ENCODE measurements at regions not wholly inside any gene's neighbourhood (a gene's known extent, or its start where the extent isn't known, plus 50 kb on each side); places are given as distances from the start of the nearest gene placed in this dataset.

DNA sequence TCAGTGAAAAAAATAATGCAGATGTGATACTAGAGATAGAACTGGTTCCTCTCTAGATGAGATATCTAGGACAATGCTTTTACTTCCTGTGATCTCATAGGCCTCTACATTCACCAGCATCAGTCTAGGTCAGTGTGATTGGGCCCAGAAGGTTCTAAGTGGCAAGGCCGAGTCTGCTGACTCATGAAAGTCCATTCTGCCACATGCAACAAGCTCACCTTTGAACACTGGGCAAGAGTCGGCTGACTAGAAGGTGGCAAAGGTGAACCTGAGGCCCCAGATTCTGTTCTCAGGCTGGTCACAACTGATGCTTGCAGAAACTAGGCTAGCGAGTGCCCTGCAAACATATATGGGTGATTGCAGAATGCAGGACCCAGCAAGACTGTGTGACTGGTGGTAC is 105.7 kb upstream of the PLXNA4 start:
- no peaks in the 10 kb centered on the region for H4K20me1 ChIP-seq (ENCODE audit: insufficient read depth, low read length)
- no peak overlapping the region for H3K4me3 ChIP-seq (ENCODE audit: low read depth, low read length, poor library complexity, severe bottlenecking)
- no peaks in the 10 kb centered on the region for H3K36me3 ChIP-seq (ENCODE audit: insufficient read depth, low read length)
- H3K9me2 ChIP-seq (ENCODE audit: insufficient read depth, low read length) = no peaks in the 10 kb centered on the region
- ChIA-PET POLR2A (no interaction called here), CTCF (ENCODE audit: unreplicated experiment) (no interaction called here)
- TF ChIP-seq EZH2phosphoT487 (IDR thresholded peaks at IDR 0.05; ENCODE audit: borderline replicate concordance, low read depth, low read length) = no peak
- TF ChIP-seq, protein P1, sequence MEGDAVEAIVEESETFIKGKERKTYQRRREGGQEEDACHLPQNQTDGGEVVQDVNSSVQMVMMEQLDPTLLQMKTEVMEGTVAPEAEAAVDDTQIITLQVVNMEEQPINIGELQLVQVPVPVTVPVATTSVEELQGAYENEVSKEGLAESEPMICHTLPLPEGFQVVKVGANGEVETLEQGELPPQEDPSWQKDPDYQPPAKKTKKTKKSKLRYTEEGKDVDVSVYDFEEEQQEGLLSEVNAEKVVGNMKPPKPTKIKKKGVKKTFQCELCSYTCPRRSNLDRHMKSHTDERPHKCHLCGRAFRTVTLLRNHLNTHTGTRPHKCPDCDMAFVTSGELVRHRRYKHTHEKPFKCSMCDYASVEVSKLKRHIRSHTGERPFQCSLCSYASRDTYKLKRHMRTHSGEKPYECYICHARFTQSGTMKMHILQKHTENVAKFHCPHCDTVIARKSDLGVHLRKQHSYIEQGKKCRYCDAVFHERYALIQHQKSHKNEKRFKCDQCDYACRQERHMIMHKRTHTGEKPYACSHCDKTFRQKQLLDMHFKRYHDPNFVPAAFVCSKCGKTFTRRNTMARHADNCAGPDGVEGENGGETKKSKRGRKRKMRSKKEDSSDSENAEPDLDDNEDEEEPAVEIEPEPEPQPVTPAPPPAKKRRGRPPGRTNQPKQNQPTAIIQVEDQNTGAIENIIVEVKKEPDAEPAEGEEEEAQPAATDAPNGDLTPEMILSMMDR (conservative IDR thresholded peaks at IDR 0.05; ENCODE audit: low read length) = no peak
- no peak overlapping the region for H3K4me2 ChIP-seq (ENCODE audit: low read length)
- intact Hi-C loops (cut with micrococcal nuclease; ENCODE audit: unreplicated experiment) = no loop called here
- H3K27ac ChIP-seq (ENCODE audit: low read depth, low read length, poor library complexity, severe bottlenecking) = no peak overlapping the region
- H2AFZ ChIP-seq (ENCODE audit: low read length) = no peak overlapping the region
- DNase-seq (ENCODE audit: low spot score) = no peak
- no TSS peak for BruUV-seq (replicated peaks)
- no peaks in the 10 kb centered on the region for H3K9me3 ChIP-seq (ENCODE audit: low read length)
- no peaks in the 10 kb centered on the region for H3K79me2 ChIP-seq (ENCODE audit: insufficient read depth, low read depth, low read length)
- no peaks in the 10 kb centered on the region for H3K4me1 ChIP-seq (ENCODE audit: insufficient read depth, low read length, poor library complexity, severe bottlenecking)

DNA sequence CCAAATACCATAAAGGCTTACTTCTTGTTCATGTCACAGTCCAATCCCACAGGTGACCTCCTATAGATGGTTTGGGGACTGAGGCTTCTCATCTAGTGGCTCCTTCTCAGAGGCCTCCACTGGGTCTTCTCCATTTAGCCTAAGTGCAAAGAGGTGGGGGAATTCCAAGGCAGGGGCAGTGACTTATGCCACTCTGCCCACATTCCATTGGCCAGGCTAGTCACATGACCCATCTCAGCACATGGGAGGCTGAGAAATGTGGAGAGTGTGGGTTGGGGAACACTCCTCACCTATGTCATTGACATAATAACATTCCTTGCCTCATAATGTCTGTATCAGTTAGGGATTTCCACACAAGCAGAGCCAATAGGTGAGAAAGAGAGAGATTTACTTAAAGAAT is 104.3 kb upstream of the PLXNA4 start:
- DNase-seq (ENCODE audit: low spot score) = no peak
- Histone ChIP-seq H3K36me3 (ENCODE audit: insufficient read depth, low read length) (no peaks in the 10 kb centered on the region), H3K4me3 (ENCODE audit: low read depth, low read length, poor library complexity, severe bottlenecking) (no peak overlapping the region), H4K20me1 (ENCODE audit: insufficient read depth, low read length) (no peaks in the 10 kb centered on the region), H3K9me2 (ENCODE audit: insufficient read depth, low read length) (no peaks in the 10 kb centered on the region), H3K4me2 (ENCODE audit: low read length) (no peak overlapping the region), H3K4me1 (ENCODE audit: insufficient read depth, low read length, poor library complexity, severe bottlenecking) (no peaks in the 10 kb centered on the region), H3K79me2 (ENCODE audit: insufficient read depth, low read depth, low read length) (no peaks in the 10 kb centered on the region), H3K9me3 (ENCODE audit: low read length) (no peaks in the 10 kb centered on the region), H2AFZ (ENCODE audit: low read length) (no peak overlapping the region), H3K27ac (ENCODE audit: low read depth, low read length, poor library complexity, severe bottlenecking) (no peak overlapping the region)
- ChIA-PET CTCF (ENCODE audit: unreplicated experiment) (no interaction called here), POLR2A (no interaction called here)
- BruUV-seq (replicated peaks) = no TSS peak
- no peak for TF ChIP-seq EZH2phosphoT487 (IDR thresholded peaks at IDR 0.05; ENCODE audit: borderline replicate concordance, low read depth, low read length)
- TF ChIP-seq, protein P1 (conservative IDR thresholded peaks at IDR 0.05; ENCODE audit: low read length) = no peak
- intact Hi-C loops (cut with micrococcal nuclease; ENCODE audit: unreplicated experiment) = no loop called here

DNA sequence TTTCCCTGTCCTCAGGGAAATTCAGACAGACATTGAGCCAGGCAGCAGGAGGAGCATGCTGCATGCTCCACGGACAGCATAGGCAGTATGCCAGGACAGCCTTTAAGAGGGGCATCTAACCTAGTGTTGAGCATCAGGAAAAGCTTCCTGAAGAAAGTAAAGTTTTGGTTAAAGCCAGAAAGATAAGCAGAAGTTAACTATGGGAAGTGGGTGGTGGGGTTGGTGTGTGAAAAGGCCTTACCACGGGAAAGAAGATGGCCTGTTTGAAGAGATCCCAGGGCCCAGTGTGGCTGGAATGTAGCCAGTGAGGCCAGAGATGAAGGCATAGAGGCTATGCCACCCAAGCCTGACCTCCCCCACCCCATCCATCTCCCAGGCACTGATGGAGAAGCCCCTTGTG is 102.4 kb upstream of the PLXNA4 start:
- Histone ChIP-seq H3K9me3 (ENCODE audit: low read length) (no peaks in the 10 kb centered on the region), H2AFZ (ENCODE audit: low read length) (no peak overlapping the region), H3K4me3 (ENCODE audit: low read depth, low read length, poor library complexity, severe bottlenecking) (no peak overlapping the region), H3K4me2 (ENCODE audit: low read length) (no peak overlapping the region), H3K36me3 (ENCODE audit: insufficient read depth, low read length) (no peaks in the 10 kb centered on the region), H3K4me1 (ENCODE audit: insufficient read depth, low read length, poor library complexity, severe bottlenecking) (no peaks in the 10 kb centered on the region), H3K27ac (ENCODE audit: low read depth, low read length, poor library complexity, severe bottlenecking) (no peak overlapping the region), H4K20me1 (ENCODE audit: insufficient read depth, low read length) (no peaks in the 10 kb centered on the region), H3K79me2 (ENCODE audit: insufficient read depth, low read depth, low read length) (no peaks in the 10 kb centered on the region), H3K9me2 (ENCODE audit: insufficient read depth, low read length) (no peaks in the 10 kb centered on the region)
- ChIA-PET POLR2A (no interaction called here), CTCF (ENCODE audit: unreplicated experiment) (no interaction called here)
- BruUV-seq (replicated peaks) = no TSS peak
- intact Hi-C loops (cut with micrococcal nuclease; ENCODE audit: unreplicated experiment) = no loop called here
- DNase-seq (ENCODE audit: low spot score) = no peak
- TF ChIP-seq EZH2phosphoT487 (IDR thresholded peaks at IDR 0.05; ENCODE audit: borderline replicate concordance, low read depth, low read length) = no peak
- TF ChIP-seq, protein P1 (conservative IDR thresholded peaks at IDR 0.05; ENCODE audit: low read length) = no peak

All from OCI-LY7 (cell line).